ENCODE measurements at regions not wholly inside any gene's neighbourhood (a gene's known extent, or its start where the extent isn't known, plus 50 kb on each side); places are given as distances from the start of the nearest gene placed in this dataset.

- TF ChIP-seq, protein P1, sequence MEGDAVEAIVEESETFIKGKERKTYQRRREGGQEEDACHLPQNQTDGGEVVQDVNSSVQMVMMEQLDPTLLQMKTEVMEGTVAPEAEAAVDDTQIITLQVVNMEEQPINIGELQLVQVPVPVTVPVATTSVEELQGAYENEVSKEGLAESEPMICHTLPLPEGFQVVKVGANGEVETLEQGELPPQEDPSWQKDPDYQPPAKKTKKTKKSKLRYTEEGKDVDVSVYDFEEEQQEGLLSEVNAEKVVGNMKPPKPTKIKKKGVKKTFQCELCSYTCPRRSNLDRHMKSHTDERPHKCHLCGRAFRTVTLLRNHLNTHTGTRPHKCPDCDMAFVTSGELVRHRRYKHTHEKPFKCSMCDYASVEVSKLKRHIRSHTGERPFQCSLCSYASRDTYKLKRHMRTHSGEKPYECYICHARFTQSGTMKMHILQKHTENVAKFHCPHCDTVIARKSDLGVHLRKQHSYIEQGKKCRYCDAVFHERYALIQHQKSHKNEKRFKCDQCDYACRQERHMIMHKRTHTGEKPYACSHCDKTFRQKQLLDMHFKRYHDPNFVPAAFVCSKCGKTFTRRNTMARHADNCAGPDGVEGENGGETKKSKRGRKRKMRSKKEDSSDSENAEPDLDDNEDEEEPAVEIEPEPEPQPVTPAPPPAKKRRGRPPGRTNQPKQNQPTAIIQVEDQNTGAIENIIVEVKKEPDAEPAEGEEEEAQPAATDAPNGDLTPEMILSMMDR (tag by site-specific recombination; IDR thresholded peaks at IDR 0.05): no peak
- TF ChIP-seq, protein P2, sequence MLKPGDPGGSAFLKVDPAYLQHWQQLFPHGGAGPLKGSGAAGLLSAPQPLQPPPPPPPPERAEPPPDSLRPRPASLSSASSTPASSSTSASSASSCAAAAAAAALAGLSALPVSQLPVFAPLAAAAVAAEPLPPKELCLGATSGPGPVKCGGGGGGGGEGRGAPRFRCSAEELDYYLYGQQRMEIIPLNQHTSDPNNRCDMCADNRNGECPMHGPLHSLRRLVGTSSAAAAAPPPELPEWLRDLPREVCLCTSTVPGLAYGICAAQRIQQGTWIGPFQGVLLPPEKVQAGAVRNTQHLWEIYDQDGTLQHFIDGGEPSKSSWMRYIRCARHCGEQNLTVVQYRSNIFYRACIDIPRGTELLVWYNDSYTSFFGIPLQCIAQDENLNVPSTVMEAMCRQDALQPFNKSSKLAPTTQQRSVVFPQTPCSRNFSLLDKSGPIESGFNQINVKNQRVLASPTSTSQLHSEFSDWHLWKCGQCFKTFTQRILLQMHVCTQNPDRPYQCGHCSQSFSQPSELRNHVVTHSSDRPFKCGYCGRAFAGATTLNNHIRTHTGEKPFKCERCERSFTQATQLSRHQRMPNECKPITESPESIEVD (tag by site-specific recombination; IDR thresholded peaks at IDR 0.05): no peak
- TF ChIP-seq ZNF510 (tag by site-specific recombination; IDR thresholded peaks at IDR 0.05; ENCODE audit: insufficient replicate concordance) (no peak), INSM2 (tag by site-specific recombination; IDR thresholded peaks at IDR 0.05) (no peak), YY1 (tag by site-specific recombination; IDR thresholded peaks at IDR 0.05) (no peak), ZNF23 (tag by site-specific recombination; IDR thresholded peaks at IDR 0.05; ENCODE audit: borderline replicate concordance) (no peak), ZNF629 (tag by site-specific recombination; IDR thresholded peaks at IDR 0.05) (no peak), ZNF133 (tag by site-specific recombination; IDR thresholded peaks at IDR 0.05) (no peak), SETDB1 (IDR thresholded peaks at IDR 0.05; ENCODE audit: insufficient read length, low read length) (no peak), ZNF174 (tag by site-specific recombination; IDR thresholded peaks at IDR 0.05) (no peak), ZNF114 (tag by site-specific recombination; IDR thresholded peaks at IDR 0.05) (no peak), ZNF561 (tag by site-specific recombination; IDR thresholded peaks at IDR 0.05; ENCODE audit: borderline replicate concordance) (no peak)
Observed at GRCh38 chr7:53100091-53100490, 64.7 kb downstream of the POM121L12 start.
